ENCODE measurements at regions not wholly inside any gene's neighbourhood (a gene's known extent, or its start where the extent isn't known, plus 50 kb on each side); places are given as distances from the start of the nearest gene placed in this dataset.

DNA sequence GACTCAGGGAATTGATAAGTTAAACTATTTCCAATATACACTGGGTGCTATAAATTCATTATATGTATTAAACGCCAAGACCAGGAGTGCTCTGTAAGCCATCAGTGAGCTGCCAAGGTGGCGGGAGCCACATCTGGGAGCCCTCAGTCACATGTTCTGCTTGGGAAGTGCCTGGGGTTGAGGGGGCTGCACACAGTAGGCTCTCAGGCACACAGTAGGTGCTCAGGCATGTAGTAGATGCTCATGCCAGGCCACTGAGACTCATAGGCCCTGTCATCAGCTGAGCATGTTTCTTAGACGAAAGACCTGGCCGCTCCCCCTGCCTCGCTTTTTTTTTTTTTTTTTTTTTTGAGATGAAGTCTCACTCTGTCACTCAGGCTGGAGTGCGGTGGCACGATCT is 83.3 kb upstream of the BHLHE23 start:
- no peak for TF ChIP-seq CTCF (IDR thresholded peaks at IDR 0.05)
- no peak for TF ChIP-seq POLR2AphosphoS5 (IDR thresholded peaks at IDR 0.05; ENCODE audit: insufficient read depth in 1 of 2, low read depth in 1 of 2)
- no peak for TF ChIP-seq POLR2A (IDR thresholded peaks at IDR 0.05)
- intact Hi-C loops (cut with DNase I), result no loop called here
- no peak overlapping the region for H3K4me3 ChIP-seq
- no peak overlapping the region for H3K27ac ChIP-seq
- H3K4me1 ChIP-seq, result no peaks in the 10 kb centered on the region
- DNase-seq (ENCODE audit: extremely low spot score in 2 of 2), result no peak
- H3K27me3 ChIP-seq, result no peaks in the 10 kb centered on the region
- no peaks in the 10 kb centered on the region for H3K9me3 ChIP-seq
- H3K36me3 ChIP-seq, result no peaks in the 10 kb centered on the region

- no peaks in the 10 kb centered on the region for H3K9me3 ChIP-seq
- no peaks in the 10 kb centered on the region for H3K36me3 ChIP-seq
- intact Hi-C loops (cut with DNase I), result no loop called here
- no peak overlapping the region for H3K4me3 ChIP-seq
- H3K4me1 ChIP-seq, result no peaks in the 10 kb centered on the region
- DNase-seq (ENCODE audit: extremely low spot score in 2 of 2), result no peak
- no peak for TF ChIP-seq CTCF (IDR thresholded peaks at IDR 0.05)
- no peak for TF ChIP-seq POLR2A (IDR thresholded peaks at IDR 0.05)
- no peak for TF ChIP-seq POLR2AphosphoS5 (IDR thresholded peaks at IDR 0.05; ENCODE audit: insufficient read depth in 1 of 2, low read depth in 1 of 2)
- H3K27ac ChIP-seq, result no peak overlapping the region
- H3K27me3 ChIP-seq, result no peaks in the 10 kb centered on the region
Observed at GRCh38 chr20:63089051-63089907, 82.5 kb upstream of the BHLHE23 start.

- Histone ChIP-seq H3K4me1 (no peaks in the 10 kb centered on the region), H3K27me3 (no peaks in the 10 kb centered on the region), H3K4me3 (no peak overlapping the region), H3K27ac (no peak overlapping the region), H3K36me3 (no peaks in the 10 kb centered on the region), H3K9me3 (no peaks in the 10 kb centered on the region)
- no peak for DNase-seq (ENCODE audit: extremely low spot score in 2 of 2)
- TF ChIP-seq POLR2AphosphoS5 (IDR thresholded peaks at IDR 0.05; ENCODE audit: insufficient read depth in 1 of 2, low read depth in 1 of 2), result no peak
- no peak for TF ChIP-seq CTCF (IDR thresholded peaks at IDR 0.05)
- no peak for TF ChIP-seq POLR2A (IDR thresholded peaks at IDR 0.05)
- intact Hi-C loops (cut with DNase I), result no loop called here
Observed at GRCh38 chr20:63087872-63088680, 81.3 kb upstream of the BHLHE23 start.

DNA sequence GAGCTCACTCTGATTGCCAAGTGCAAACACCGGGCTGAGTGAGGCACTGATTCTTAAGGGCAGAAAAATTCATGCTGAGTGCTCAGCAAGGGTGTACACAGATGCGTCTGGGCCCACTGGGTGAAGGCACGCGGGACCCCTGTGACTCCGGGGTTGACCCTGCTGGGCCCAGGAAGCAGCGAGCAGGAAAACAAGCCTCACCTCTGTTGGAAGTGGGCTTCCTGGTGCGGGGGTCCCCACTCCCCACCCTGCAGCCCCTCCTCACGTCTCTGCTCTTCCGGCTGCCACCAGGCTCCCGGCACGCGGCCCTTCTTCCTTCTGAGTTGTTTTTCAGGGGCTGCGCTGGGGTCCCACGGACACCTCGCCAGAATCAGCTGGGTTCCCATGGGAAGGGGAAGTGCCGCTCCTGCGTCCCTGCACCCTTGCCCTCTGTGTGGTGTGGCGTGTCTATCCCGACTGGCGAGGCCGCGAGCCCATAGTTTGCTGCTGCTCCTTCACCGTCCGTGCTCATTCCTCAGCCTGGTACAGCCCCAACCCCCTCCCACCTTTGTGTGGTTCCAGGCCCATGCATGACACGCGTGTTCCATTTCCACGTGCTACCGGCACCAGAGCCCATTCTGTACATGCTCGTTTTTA is 80.6 kb upstream of the BHLHE23 start:
- intact Hi-C loops (cut with DNase I), result no loop called here
- H3K9me3 ChIP-seq, result no peaks in the 10 kb centered on the region
- no peaks in the 10 kb centered on the region for H3K27me3 ChIP-seq
- TF ChIP-seq CTCF (IDR thresholded peaks at IDR 0.05) (no peak), POLR2A (IDR thresholded peaks at IDR 0.05) (no peak), POLR2AphosphoS5 (IDR thresholded peaks at IDR 0.05; ENCODE audit: insufficient read depth in 1 of 2, low read depth in 1 of 2) (no peak)
- no peak for DNase-seq (ENCODE audit: extremely low spot score in 2 of 2)
- no peak overlapping the region for H3K27ac ChIP-seq
- H3K36me3 ChIP-seq, result no peaks in the 10 kb centered on the region
- no peak overlapping the region for H3K4me3 ChIP-seq
- no peaks in the 10 kb centered on the region for H3K4me1 ChIP-seq

Data from vagina (tissue), 2 donors.